GM20000 (cell line): ENCODE measurements at regions not wholly inside any gene's neighbourhood (a gene's known extent, or its start where the extent isn't known, plus 50 kb on each side); places are given as distances from the start of the nearest gene placed in this dataset.

Experiments
- DNase-seq: peaks from one replicate; pipeline ENCODE4 v3.0.0; 2012; ENCODE audit warnings: low spot score
- TF ChIP-seq, protein P1 (sequence below): IDR thresholded peaks from 2 replicates; pipeline ENCODE4 v1.5.1; 2012; ENCODE audit warnings: mild to moderate bottlenecking, control low read depth; ENCODE audit errors: extremely low read depth, missing control alignments

DNA sequence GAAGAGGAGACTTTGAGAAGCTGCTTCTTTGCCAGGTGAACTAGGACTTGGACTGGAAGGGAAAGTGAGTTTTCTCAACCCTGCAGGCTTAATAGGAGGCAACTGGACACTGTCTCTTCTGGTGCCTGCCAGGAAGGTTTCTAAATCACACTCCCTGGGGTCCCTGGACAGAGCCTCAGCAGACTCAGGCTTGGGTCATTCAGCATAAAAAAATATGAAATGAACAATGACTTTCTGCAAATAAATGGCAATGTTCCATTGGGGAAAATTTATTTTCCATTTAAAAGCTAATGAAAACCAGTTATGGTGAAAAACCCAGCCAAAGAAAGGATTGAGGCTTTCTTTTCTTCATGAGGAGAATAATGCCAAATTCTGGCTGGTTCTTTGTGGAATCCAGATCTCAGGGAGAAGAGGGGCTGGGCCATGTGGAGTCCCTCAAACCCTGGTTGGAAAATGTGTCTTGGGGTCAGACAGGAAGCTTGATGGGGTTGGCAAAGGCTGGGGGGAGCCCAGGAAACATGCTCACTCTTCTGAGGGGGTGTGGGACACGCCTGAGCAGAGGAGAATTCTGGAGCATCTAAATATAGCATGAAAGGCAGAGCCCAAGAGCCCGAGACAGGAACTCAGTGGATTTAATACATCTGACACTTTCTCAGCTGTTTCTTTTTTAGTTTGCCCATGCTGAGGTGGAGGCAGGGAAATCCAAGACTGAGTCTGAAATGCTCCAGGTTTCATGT lies 65.2 kb upstream of the EMX2 start:
- TF ChIP-seq, protein P1, sequence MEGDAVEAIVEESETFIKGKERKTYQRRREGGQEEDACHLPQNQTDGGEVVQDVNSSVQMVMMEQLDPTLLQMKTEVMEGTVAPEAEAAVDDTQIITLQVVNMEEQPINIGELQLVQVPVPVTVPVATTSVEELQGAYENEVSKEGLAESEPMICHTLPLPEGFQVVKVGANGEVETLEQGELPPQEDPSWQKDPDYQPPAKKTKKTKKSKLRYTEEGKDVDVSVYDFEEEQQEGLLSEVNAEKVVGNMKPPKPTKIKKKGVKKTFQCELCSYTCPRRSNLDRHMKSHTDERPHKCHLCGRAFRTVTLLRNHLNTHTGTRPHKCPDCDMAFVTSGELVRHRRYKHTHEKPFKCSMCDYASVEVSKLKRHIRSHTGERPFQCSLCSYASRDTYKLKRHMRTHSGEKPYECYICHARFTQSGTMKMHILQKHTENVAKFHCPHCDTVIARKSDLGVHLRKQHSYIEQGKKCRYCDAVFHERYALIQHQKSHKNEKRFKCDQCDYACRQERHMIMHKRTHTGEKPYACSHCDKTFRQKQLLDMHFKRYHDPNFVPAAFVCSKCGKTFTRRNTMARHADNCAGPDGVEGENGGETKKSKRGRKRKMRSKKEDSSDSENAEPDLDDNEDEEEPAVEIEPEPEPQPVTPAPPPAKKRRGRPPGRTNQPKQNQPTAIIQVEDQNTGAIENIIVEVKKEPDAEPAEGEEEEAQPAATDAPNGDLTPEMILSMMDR, result no peak
- DNase-seq, result no peak

DNA sequence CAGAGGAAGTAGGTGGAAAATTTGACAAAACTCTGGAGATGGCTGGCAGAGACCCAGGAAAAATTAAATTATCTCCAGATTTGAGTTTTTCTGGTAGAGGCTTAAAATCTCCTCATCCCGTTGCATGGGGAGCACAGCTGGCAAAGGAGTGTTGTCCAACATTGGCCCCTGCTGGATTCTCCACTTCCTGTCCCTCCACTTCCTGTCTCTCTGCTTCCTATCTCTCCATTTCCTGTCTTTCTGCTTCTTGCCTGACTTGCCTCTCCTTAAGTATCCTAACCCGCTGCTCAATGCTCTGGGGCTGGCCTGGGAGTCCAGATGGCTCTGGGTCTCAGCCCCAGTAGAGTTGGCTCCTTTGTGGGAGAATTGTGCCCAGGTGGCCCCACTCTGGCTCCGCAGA lies 65.8 kb upstream of the EMX2 start:
- no peak for DNase-seq
- TF ChIP-seq, protein P1, result no peak

DNA sequence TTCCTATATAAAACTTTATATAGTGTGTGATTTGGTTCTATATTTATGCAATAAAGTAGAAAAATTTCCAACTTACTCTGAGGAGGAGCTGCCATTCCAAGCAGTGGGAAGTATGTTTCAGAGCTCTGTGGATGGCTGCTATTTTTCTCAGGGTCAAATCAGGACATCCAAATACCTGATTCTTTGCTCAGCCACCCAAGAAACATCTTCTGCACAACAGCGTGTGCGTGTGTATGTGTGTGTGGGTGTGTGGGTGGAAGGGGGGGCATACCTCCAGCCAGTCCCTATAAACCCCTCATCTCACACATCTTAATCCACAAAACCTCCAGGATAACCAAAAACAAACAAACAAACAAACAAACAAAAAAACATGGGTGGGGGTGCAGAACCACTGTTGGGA lies 66.3 kb upstream of the EMX2 start:
- no peak for DNase-seq
- TF ChIP-seq, protein P1, result no peak

- DNase-seq, result no peak
- TF ChIP-seq, protein P1, result no peak
These were observed 69.7 kb upstream of the EMX2 start for GRCh38 chr10:117472872-117473271.

DNA sequence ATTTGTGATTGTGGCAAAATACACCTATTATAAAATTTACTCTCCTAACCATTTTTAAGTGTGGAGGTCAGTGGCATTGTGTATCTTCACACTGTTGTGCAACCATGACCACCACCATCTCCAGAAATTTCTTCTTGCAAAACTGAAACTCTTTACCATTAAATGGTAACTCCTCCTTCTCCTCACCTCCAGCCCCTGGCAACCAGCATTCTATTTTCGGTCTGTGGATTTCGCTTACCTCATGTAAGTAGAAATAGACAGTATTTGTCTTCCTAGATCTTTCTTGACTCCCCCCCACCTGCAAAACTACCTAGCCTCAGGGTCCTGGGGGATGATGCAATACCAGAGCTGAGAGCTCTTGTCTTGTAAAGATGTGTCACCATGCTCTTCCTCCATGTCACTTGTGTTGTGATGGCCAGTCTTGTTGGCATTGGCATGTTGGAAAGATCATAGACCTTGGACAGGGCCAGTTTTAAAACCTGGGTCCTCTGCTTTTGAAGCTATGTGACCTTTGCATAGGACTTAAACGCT lies 71.1 kb upstream of the EMX2 start:
- TF ChIP-seq, protein P1, result no peak
- DNase-seq, result no peak

DNA sequence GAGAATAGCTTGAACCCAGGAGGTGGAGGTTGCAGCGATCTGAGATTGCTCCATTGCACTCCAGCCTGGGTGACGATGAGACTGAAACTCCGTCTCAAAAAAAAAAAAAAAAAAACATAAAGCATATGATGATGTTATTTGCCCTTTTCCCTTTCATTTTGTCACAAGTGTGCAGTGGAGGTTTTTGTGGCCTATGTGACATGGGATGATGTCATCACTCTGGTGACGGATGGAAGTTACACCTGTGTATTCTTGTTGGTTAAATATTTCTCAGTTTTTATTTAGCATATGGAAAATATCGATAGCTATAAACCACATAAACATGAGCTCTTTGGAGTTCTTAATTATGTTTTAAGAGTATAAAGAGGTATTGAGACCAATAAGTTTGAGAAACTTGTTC lies 71.8 kb upstream of the EMX2 start:
- DNase-seq, result no peak
- TF ChIP-seq, protein P1, result no peak

DNA sequence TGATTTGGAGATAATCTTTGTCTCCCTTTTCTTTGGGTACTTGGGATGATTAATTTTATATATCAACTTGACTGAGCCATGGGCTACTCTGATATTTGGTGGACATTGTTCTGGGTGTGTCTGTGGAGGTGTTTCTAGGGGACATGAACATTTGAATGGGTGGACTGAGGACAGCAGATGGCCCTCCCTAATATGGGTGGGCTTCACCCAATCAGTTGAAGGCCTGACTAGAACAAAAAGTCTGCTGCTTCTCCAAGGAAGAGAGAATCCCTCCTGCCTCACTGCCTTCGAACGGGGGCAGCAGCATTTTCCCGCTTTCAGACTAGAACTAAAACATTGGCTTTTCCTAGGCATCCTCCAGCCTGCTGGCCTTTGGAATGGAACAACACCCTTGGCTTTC lies 73.9 kb upstream of the EMX2 start:
- DNase-seq, result no peak
- TF ChIP-seq, protein P1, result no peak
